HepG2 (cell line): ENCODE measurements at regions not wholly inside any gene's neighbourhood (a gene's known extent, or its start where the extent isn't known, plus 50 kb on each side); places are given as distances from the start of the nearest gene placed in this dataset.

Experiments
- ATAC-seq: fragments of 200-7000 bp; cut with Tn5 transposase; 3 replicates; pipeline ENCODE4 v1.9.1; 2020; ENCODE audit warnings: mild to moderate bottlenecking, moderate library complexity
- BruUV-seq: library from RNA; stranded (reverse); fragments of 400-500 nt; replicated peaks from 2 replicates; lab custom pipeline; 2021; lab: Mats Ljungman, UMichigan
- CTCF ChIA-PET: fragments of 300-600 bp; formaldehyde crosslinking; extraction: SDS; loops from one replicate; lab custom pipeline; 2021; ENCODE audit warnings: low total read pairs, inconsistent platforms, low intra/inter-chr PET ratio; lab: Yijun Ruan, JAX
- POLR2A ChIA-PET: fragments of 350-600 bp; sonication (Branson Sonifier 250); formaldehyde crosslinking; loops from one replicate; lab custom pipeline; 2020; ENCODE audit warnings: antibody characterized with exemption, inconsistent platforms; lab: Yijun Ruan, JAX
- DNase-seq: peaks from one replicate; pipeline ENCODE4 v3.0.0-alpha.2; 2015; ENCODE audit warnings: low spot score
- FAIRE-seq: peaks from 3 replicates; lab custom pipeline; 2011; peaks lifted over from hg19 to GRCh38; lab: Jason Lieb, UNC
- H2AFZ ChIP-seq: one replicate; pipeline ENCODE4 v1.6.1; 2011; ENCODE audit warnings: low read length, inconsistent platforms
- H3K27ac ChIP-seq: fragments of 300-600 bp; 3 replicates; pipeline ENCODE4 v1.8.0; 2011; ENCODE audit warnings: mixed run types, mild to moderate bottlenecking, mixed read lengths, low read length, inconsistent platforms; ENCODE audit not compliant: insufficient read depth; ENCODE audit errors: extremely low read length
- H3K27me3 ChIP-seq, 2 experiments: fragments of 200-600 bp in 1 of 2; 2 replicates in 1 of 2; 3 replicates in 1 of 2; pipeline versions ENCODE4 v1.6.0 to v1.8.0; 2011; ENCODE audit warnings: low read length in 2 of 2, mild to moderate bottlenecking in 2 of 2, moderate library complexity in 2 of 2, inconsistent platforms in 1 of 2; ENCODE audit not compliant: insufficient read depth in 2 of 2, control insufficient read depth in 1 of 2
- H3K36me3 ChIP-seq, 2 experiments: fragments of 200-600 bp in 1 of 2; replicated peaks in 1 of 2; 2 replicates in 1 of 2; 3 replicates in 1 of 2; pipeline versions ENCODE4 v1.5.1 to v1.8.0; 2011; ENCODE audit warnings: low read length in 2 of 2, inconsistent platforms in 1 of 2; ENCODE audit not compliant: insufficient read depth in 2 of 2, control insufficient read depth in 1 of 2
- H3K4me1 ChIP-seq: 2 replicates; pipeline ENCODE4 v1.5.1; 2012; ENCODE audit warnings: low read length, inconsistent platforms; ENCODE audit not compliant: insufficient read depth
- H3K4me2 ChIP-seq: 2 replicates; pipeline ENCODE4 v1.6.0; 2011; ENCODE audit warnings: low read depth, low read length, inconsistent platforms
- H3K4me3 ChIP-seq, 3 experiments: fragments of 200-600 bp in 1 of 3; sonication (generic), shearing (Covaris generic) in 1 of 3; replicated peaks in 1 of 3; 2 replicates each; pipeline ENCODE4 v1.5.1; 2011 to 2016; ENCODE audit warnings: low read length in 3 of 3, inconsistent platforms in 2 of 3, low read depth in 2 of 3, mild to moderate bottlenecking in 2 of 3, control low read depth in 1 of 3, mixed read lengths in 1 of 3; ENCODE audit not compliant: insufficient read depth in 1 of 3
- H3K79me2 ChIP-seq: one replicate; pipeline ENCODE4 v1.6.1; 2011; ENCODE audit warnings: low read length, inconsistent platforms; ENCODE audit not compliant: insufficient read depth
- H3K9ac ChIP-seq: 2 replicates; pipeline ENCODE4 v1.6.0; 2011; ENCODE audit warnings: mild to moderate bottlenecking, low read depth, low read length, inconsistent platforms; ENCODE audit not compliant: insufficient read depth
- H3K9me3 ChIP-seq: 2 replicates; pipeline ENCODE4 v1.5.1; 2012; ENCODE audit warnings: mild to moderate bottlenecking, low read length
- H4K20me1 ChIP-seq: 2 replicates; pipeline ENCODE4 v1.6.0; 2011; ENCODE audit warnings: inconsistent platforms, mild to moderate bottlenecking, low read length, moderate library complexity; ENCODE audit not compliant: insufficient read depth
- ARHGAP35 ChIP-seq: sonication (generic); formaldehyde crosslinking; IDR thresholded peaks from 2 replicates; pipeline ENCODE4 v1.9.0; 2022; ENCODE audit warnings: mild to moderate bottlenecking, inconsistent platforms, moderate library complexity, missing genetic modification reagents, borderline replicate concordance
- FOXO1 ChIP-seq: sonication (generic); formaldehyde crosslinking; IDR thresholded peaks from 2 replicates; pipeline ENCODE4 v1.4.0; 2020; ENCODE audit warnings: missing genetic modification reagents
- IKZF5 ChIP-seq: IDR thresholded peaks from 2 replicates; pipeline ENCODE4 v1.6.1; 2018; ENCODE audit warnings: missing genetic modification reagents, mild to moderate bottlenecking, missing compliant biosample characterization
- MAFF ChIP-seq: IDR thresholded peaks from 2 replicates; pipeline ENCODE4 v1.6.1; 2011; ENCODE audit warnings: low read depth, low read length, improper control_type of control experiment
- MAFK ChIP-seq, 2 experiments: IDR thresholded peaks in 1 of 2; conservative IDR thresholded peaks in 1 of 2; 2 replicates each; pipeline ENCODE4 v1.6.1; 2011; ENCODE audit warnings: improper control_type of control experiment in 2 of 2, low read length in 2 of 2
- NCOA2 ChIP-seq: sonication (generic); formaldehyde crosslinking; IDR thresholded peaks from 2 replicates; pipeline ENCODE4 v1.8.0; 2022; ENCODE audit warnings: inconsistent platforms
- SRF ChIP-seq: IDR thresholded peaks from 2 replicates; pipeline ENCODE4 v1.6.1; 2011; ENCODE audit warnings: mild to moderate bottlenecking, low read depth, low read length, moderate library complexity
- ZNF557 ChIP-seq: sonication (generic); formaldehyde crosslinking; IDR thresholded peaks from 2 replicates; pipeline ENCODE4 v1.4.0; 2020; ENCODE audit warnings: missing genetic modification reagents
- WGBS: methylation state at CpG from one replicate; pipeline ENCODE4 v1.1.6; 2017; ENCODE audit warnings: low lambda C conversion rate; 5-methylcytosine and 5-hydroxymethylcytosine counted together
- in situ Hi-C: cut with HindIII; loops from 2 replicates; pipeline ENCODE4 v1.10.0; 2017; ENCODE audit warnings: low pct_unique_long_range_greater_than_20kb; ENCODE audit not compliant: extremely low pct_ligation_motif_present
- intact Hi-C: fragments of 100-400 bp; cut with micrococcal nuclease; formaldehyde crosslinking; loops from one replicate; pipeline ENCODE4 v1.10.0; 2022; ENCODE audit not compliant: unreplicated experiment
- TF ChIP-seq, protein P1 (sequence below): sonication (generic); formaldehyde crosslinking; IDR thresholded peaks from 2 replicates; pipeline ENCODE4 v1.4.0; 2020; ENCODE audit warnings: mild to moderate bottlenecking, low read depth, missing genetic modification reagents

DNA sequence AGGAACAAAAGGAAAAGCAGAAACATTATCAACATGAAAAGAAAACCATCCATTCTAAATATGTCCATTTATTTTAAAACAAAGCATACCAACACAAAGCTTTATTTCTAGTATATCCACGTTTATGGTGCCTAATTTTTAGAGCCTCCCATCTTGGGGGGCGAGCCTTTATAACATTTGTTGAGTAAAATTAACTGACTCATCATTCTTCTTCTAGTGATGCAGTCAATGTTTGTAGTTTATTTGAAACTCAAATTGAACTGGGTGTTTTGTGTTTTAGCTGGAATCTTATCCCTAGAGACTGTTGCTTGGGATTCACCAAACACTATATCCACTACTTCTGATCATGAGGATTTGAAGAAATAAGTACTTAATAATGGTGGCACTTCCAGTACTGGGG is 366.4 kb upstream of the NPVF start:
- no peaks in the 10 kb centered on the region for H3K9me3 ChIP-seq
- ATAC-seq = no peak
- in situ Hi-C loops = no loop called here
- no peak overlapping the region for H2AFZ ChIP-seq
- 0 out of 5 replicates have a peak, but pooled peaks cover 0 to 3% of the 10 kb centered on the region in 2 experiments for H3K27me3 ChIP-seq
- H3K79me2 ChIP-seq = no peaks in the 10 kb centered on the region
- DNase-seq = no peak
- H3K4me1 ChIP-seq = no peaks in the 10 kb centered on the region
- POLR2A ChIA-PET = no interaction called here
- H3K9ac ChIP-seq = no peak overlapping the region
- no peak for FAIRE-seq
- TF ChIP-seq IKZF5 (no peak), ARHGAP35 (CRISPR knock-in tag) (no peak), MAFK (conservative IDR thresholded peaks at IDR 0.05 in 1 of 2, IDR thresholded peaks at IDR 0.05 in 1 of 2; ENCODE audit: low read length in 2 of 2) (peak; percentile 59 to 74), MAFF (peak; percentile 49; the same call in 1 of the 2 replicates), FOXO1 (CRISPR knock-in tag) (no peak), SRF (no peak), ZNF557 (no peak), NCOA2 (CRISPR knock-in tag) (no peak)
- TF ChIP-seq, protein P1, sequence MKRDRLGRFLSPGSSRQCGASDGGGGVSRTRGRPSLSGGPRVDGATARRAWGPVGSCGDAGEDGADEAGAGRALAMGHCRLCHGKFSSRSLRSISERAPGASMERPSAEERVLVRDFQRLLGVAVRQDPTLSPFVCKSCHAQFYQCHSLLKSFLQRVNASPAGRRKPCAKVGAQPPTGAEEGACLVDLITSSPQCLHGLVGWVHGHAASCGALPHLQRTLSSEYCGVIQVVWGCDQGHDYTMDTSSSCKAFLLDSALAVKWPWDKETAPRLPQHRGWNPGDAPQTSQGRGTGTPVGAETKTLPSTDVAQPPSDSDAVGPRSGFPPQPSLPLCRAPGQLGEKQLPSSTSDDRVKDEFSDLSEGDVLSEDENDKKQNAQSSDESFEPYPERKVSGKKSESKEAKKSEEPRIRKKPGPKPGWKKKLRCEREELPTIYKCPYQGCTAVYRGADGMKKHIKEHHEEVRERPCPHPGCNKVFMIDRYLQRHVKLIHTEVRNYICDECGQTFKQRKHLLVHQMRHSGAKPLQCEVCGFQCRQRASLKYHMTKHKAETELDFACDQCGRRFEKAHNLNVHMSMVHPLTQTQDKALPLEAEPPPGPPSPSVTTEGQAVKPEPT (CRISPR knock-in tag) = no peak
- TF ChIP-seq, all 625 proteins: peak for 2
- no peaks in the 10 kb centered on the region for H4K20me1 ChIP-seq
- no peak overlapping the region for H3K4me3 ChIP-seq
- no peak overlapping the region for H3K27ac ChIP-seq
- CTCF ChIA-PET = no interaction called here
- BruUV-seq = no TSS peak
- intact Hi-C loops = no loop called here
- H3K36me3 ChIP-seq = no peaks in the 10 kb centered on the region
- 0% methylated on average over 2 of the region's 2 CpGs for WGBS
- H3K4me2 ChIP-seq = no peak overlapping the region
